CD4-positive, alpha-beta T cell treated with Interleukin-6 at 100 ng/mL for 8 hours (primary cell): ENCODE measurements at regions not wholly inside any gene's neighbourhood (a gene's known extent, or its start where the extent isn't known, plus 50 kb on each side); places are given as distances from the start of the nearest gene placed in this dataset.

ENCODE experiments used
- DNase-seq: peaks from one replicate; pipeline ENCODE4 v3.0.0-alpha.2; 2020; ENCODE audit warnings: mixed read lengths, low spot score

GRCh38 chr11:95692526-95693260 is 96.9 kb downstream of the FAM76B start:
- no peak for DNase-seq

- no peak for DNase-seq
Observed at GRCh38 chr11:95690100-95690499, 99.5 kb downstream of the FAM76B start.

GRCh38 chr11:95688501-95689222 is 100.9 kb downstream of the FAM76B start:
- DNase-seq: peak; percentile 80

GRCh38 chr11:95688015-95688414 is 101.6 kb downstream of the FAM76B start:
- DNase-seq: no peak

- DNase-seq: no peak
Observed at GRCh38 chr11:95686265-95686664, 103.3 kb downstream of the FAM76B start.

GRCh38 chr11:95684701-95685100 is 104.9 kb downstream of the FAM76B start:
- DNase-seq: no peak

GRCh38 chr11:95684170-95684569 is 105.4 kb downstream of the FAM76B start:
- DNase-seq: no peak

- DNase-seq: no peak
Observed at GRCh38 chr11:95682552-95682951, 107.0 kb downstream of the FAM76B start.

GRCh38 chr11:95680169-95680929 is 109.2 kb downstream of the FAM76B start:
- no peak for DNase-seq

- no peak for DNase-seq
Observed at GRCh38 chr11:95678988-95679387, 110.6 kb downstream of the FAM76B start.

GRCh38 chr11:95676308-95676707 is 113.3 kb downstream of the FAM76B start:
- DNase-seq: no peak

GRCh38 chr11:95675585-95675984 is 114.0 kb downstream of the FAM76B start:
- DNase-seq: no peak

- DNase-seq: peak; percentile 7
Observed at GRCh38 chr11:95674657-95675358, 114.8 kb downstream of the FAM76B start.

GRCh38 chr11:95671768-95672167 is 117.8 kb downstream of the FAM76B start:
- no peak for DNase-seq

- DNase-seq: no peak
Observed at GRCh38 chr11:95668131-95668530, 121.5 kb downstream of the FAM76B start.

- DNase-seq: no peak
Observed at GRCh38 chr11:95661162-95661561, 128.4 kb downstream of the FAM76B start.

GRCh38 chr11:95660038-95660437 is 129.5 kb downstream of the FAM76B start:
- peak; percentile 7 for DNase-seq

- no peak for DNase-seq
Observed at GRCh38 chr11:95659088-95659487, 130.5 kb downstream of the FAM76B start.

- DNase-seq: no peak
Observed at GRCh38 chr11:95655536-95655935, 134.0 kb downstream of the FAM76B start.

GRCh38 chr11:95653680-95654079 is 135.9 kb downstream of the FAM76B start:
- DNase-seq: no peak

- DNase-seq: no peak
Observed at GRCh38 chr11:95653099-95653498, 136.5 kb downstream of the FAM76B start.

- DNase-seq: no peak
Observed at GRCh38 chr11:95652002-95652472, 137.5 kb downstream of the FAM76B start.
